Keratinocyte (primary cell): ENCODE measurements at regions not wholly inside any gene's neighbourhood (a gene's known extent, or its start where the extent isn't known, plus 50 kb on each side); places are given as distances from the start of the nearest gene placed in this dataset.

Source experiments
- EZH2 ChIP-seq: IDR thresholded peaks from one replicate; pipeline ENCODE4 v1.6.1; 2012; ENCODE audit warnings: inconsistent platforms, mild to moderate bottlenecking, low read length, moderate library complexity
- TF ChIP-seq, protein P1 (sequence below), 3 experiments: IDR thresholded peaks in 1 of 3; conservative IDR thresholded peaks in 1 of 3; optimal IDR thresholded peaks in 1 of 3; 2 replicates in 2 of 3; 3 replicates in 1 of 3; pipeline versions ENCODE3 to v1.5.1; 2011; ENCODE audit warnings: low read length in 3 of 3, mild to moderate bottlenecking in 3 of 3, moderate library complexity in 2 of 3, control low read depth in 1 of 3, inconsistent platforms in 1 of 3; ENCODE audit not compliant: insufficient read depth in 2 of 3; ENCODE audit errors: extremely low read depth in 1 of 3

DNA sequence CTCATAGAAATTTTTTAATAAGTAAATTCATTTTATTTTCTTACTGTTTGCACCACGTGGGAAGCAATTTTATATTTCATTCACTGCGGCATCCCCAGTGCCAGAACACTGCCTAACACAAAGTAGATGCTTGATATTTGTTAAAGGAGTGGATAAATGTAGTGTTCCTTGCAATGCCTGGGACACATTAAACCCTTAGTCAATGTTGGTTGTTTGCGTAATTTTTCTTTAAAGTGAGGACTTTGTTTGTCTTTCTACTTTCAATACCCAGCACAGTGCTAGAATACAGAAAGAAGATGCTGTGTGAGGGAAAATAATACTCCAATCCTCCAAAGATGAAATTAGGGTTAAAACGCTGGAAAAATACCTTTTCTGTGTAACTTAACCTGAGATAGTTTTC, 299.3 kb downstream of the MAP2K6 start:
- TF ChIP-seq, protein P1, sequence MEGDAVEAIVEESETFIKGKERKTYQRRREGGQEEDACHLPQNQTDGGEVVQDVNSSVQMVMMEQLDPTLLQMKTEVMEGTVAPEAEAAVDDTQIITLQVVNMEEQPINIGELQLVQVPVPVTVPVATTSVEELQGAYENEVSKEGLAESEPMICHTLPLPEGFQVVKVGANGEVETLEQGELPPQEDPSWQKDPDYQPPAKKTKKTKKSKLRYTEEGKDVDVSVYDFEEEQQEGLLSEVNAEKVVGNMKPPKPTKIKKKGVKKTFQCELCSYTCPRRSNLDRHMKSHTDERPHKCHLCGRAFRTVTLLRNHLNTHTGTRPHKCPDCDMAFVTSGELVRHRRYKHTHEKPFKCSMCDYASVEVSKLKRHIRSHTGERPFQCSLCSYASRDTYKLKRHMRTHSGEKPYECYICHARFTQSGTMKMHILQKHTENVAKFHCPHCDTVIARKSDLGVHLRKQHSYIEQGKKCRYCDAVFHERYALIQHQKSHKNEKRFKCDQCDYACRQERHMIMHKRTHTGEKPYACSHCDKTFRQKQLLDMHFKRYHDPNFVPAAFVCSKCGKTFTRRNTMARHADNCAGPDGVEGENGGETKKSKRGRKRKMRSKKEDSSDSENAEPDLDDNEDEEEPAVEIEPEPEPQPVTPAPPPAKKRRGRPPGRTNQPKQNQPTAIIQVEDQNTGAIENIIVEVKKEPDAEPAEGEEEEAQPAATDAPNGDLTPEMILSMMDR (optimal IDR thresholded peaks at IDR 0.05 in 1 of 3, IDR thresholded peaks at IDR 0.05 in 1 of 3, conservative IDR thresholded peaks at IDR 0.05 in 1 of 3; ENCODE audit: extremely low read depth in 1 of 3, insufficient read depth in 2 of 3, low read length in 3 of 3) = no peak
- TF ChIP-seq EZH2 = no peak
